Hypothalamus (tissue), 51 donors: ENCODE measurements at regions not wholly inside any gene's neighbourhood (a gene's known extent, or its start where the extent isn't known, plus 50 kb on each side); places are given as distances from the start of the nearest gene placed in this dataset.
"Not testable (repeated sequence)": the region's sequence is repeated elsewhere in the genome, so short reads cannot be mapped to it uniquely, and the experiment has no call there.

ENCODE experiments used
- DNase-seq, 51 donors: peaks; one replicate each; lab custom pipeline; 2025; lab: John Stamatoyannopoulos, UW

GRCh38 chr16:65727534-65728137 lies 605.8 kb upstream of the CDH11 start:
- no peak for DNase-seq

GRCh38 chr16:65725156-65725845 lies 603.4 kb upstream of the CDH11 start:
- DNase-seq, result peak in 2 of 51 donors; percentile 7 to 21

- DNase-seq, result no peak
Measured at GRCh38 chr16:65722429-65722828, 600.6 kb upstream of the CDH11 start.

GRCh38 chr16:65717846-65718245 lies 596.0 kb upstream of the CDH11 start:
- no peak for DNase-seq

GRCh38 chr16:65716737-65717700 lies 595.2 kb upstream of the CDH11 start:
- DNase-seq, result no peak

- DNase-seq, result no peak
Measured at GRCh38 chr16:65713181-65713808, 591.4 kb upstream of the CDH11 start.

GRCh38 chr16:65710107-65710506 lies 588.2 kb upstream of the CDH11 start:
- no peak for DNase-seq

GRCh38 chr16:65704866-65705265 lies 583.0 kb upstream of the CDH11 start:
- no peak for DNase-seq

GRCh38 chr16:65702707-65703402 lies 581.0 kb upstream of the CDH11 start:
- DNase-seq, result no peak

GRCh38 chr16:65700596-65700995 lies 578.7 kb upstream of the CDH11 start:
- DNase-seq, result no peak

GRCh38 chr16:65698791-65699321 lies 577.0 kb upstream of the CDH11 start:
- no peak for DNase-seq

GRCh38 chr16:65697521-65697920 lies 575.7 kb upstream of the CDH11 start:
- no peak for DNase-seq

- no peak for DNase-seq
Measured at GRCh38 chr16:65697065-65697464, 575.2 kb upstream of the CDH11 start.

GRCh38 chr16:65691846-65692245 lies 570.0 kb upstream of the CDH11 start:
- DNase-seq, result not testable (repeated sequence)

GRCh38 chr16:65689726-65690125 lies 567.9 kb upstream of the CDH11 start:
- no peak for DNase-seq

GRCh38 chr16:65688301-65688700 lies 566.4 kb upstream of the CDH11 start:
- no peak for DNase-seq

- no peak for DNase-seq
Measured at GRCh38 chr16:65684230-65684629, 562.4 kb upstream of the CDH11 start.

GRCh38 chr16:65681406-65681805 lies 559.5 kb upstream of the CDH11 start:
- no peak for DNase-seq

GRCh38 chr16:65679785-65680184 lies 557.9 kb upstream of the CDH11 start:
- DNase-seq, result no peak

GRCh38 chr16:65675161-65675560 lies 553.3 kb upstream of the CDH11 start:
- no peak for DNase-seq
